GM18951 (cell line): ENCODE measurements at regions not wholly inside any gene's neighbourhood (a gene's known extent, or its start where the extent isn't known, plus 50 kb on each side); places are given as distances from the start of the nearest gene placed in this dataset.

Source experiments
- POLR2A ChIP-seq: IDR thresholded peaks from 4 replicates; pipeline ENCODE4 v1.6.1; 2011; ENCODE audit warnings: mild to moderate bottlenecking; ENCODE audit not compliant: insufficient read length, insufficient read depth; ENCODE audit errors: extremely low read depth
- in situ Hi-C: fragments of 300-500 bp; cut with MboI; formaldehyde crosslinking; loops from one replicate; pipeline ENCODE4 v1.12.0; 2022; ENCODE audit warnings: low sequenced_read_pairs, mixed read lengths, inconsistent platforms; ENCODE audit not compliant: unreplicated experiment

DNA sequence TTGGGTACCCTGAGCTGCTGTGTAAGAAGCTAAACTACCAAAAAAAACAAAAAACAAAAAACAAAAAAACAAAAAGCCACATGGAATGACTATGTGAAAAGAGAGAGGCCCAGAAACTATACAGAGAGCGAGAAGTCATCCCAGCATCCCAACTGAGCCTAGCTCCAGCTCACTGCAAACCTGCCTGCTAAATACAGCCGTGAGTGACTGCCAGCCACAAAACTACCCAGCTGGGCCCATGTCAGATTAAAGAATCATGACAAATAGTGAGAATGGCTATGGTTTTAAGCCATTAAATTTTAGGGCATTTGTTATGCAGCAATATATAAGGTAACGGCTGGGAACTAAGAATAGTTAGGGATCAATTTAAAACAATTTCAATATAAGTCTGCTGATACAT lies 335.1 kb upstream of the PDE4D start:
- no peak for TF ChIP-seq POLR2A
- in situ Hi-C loops, result no loop called here

DNA sequence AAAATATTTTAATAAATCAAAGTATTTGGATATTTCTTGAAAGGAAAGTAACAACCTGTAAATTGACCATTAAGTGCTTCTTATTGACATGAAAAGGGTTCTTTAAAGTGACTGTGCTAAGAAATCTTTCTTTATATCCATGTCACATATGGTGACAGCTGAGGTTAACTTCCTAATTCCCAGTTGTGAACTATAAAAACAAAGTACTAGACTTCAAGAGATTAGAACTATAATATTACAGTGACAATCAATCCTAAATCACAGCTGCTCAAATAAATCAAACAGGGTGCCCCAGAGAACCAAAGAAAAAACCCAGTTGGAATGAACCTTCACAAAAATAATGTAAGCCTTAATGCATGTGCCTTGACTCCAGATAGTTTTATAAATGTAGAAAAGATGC lies 332.6 kb upstream of the PDE4D start:
- TF ChIP-seq POLR2A, result no peak
- in situ Hi-C loops, result no loop called here

GRCh38 chr5:60223342-60223741 lies 329.8 kb upstream of the PDE4D start:
- in situ Hi-C loops, result no loop called here
- TF ChIP-seq POLR2A, result no peak

GRCh38 chr5:60219921-60220320 lies 326.4 kb upstream of the PDE4D start:
- no peak for TF ChIP-seq POLR2A
- in situ Hi-C loops, result no loop called here

DNA sequence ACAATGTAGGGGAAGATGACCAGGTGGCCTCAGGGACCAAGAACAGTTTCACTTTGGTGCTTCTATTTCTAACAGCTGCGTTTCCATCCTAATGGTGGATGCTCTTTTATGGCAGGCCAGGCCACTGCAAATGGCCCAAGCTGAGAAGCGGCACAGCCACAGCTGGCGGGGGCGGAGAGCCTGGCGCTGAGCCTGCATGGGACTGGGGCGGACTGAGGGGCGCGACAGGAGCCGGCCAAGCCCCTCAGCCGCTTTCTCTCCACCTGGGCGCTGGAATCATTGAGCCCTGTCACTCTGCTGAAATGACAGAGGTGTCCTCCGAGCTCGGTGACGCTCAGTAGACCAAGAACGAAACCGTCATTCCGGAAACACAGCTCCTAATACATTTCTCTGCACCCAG lies 317.3 kb upstream of the PDE4D start:
- in situ Hi-C loops, result no loop called here

GRCh38 chr5:60209146-60209840 lies 315.8 kb upstream of the PDE4D start:
- no peak for TF ChIP-seq POLR2A
- in situ Hi-C loops, result no loop called here

More for the DNA sequence above, 317.3 kb upstream of the PDE4D start:
- no peak for TF ChIP-seq POLR2A

DNA sequence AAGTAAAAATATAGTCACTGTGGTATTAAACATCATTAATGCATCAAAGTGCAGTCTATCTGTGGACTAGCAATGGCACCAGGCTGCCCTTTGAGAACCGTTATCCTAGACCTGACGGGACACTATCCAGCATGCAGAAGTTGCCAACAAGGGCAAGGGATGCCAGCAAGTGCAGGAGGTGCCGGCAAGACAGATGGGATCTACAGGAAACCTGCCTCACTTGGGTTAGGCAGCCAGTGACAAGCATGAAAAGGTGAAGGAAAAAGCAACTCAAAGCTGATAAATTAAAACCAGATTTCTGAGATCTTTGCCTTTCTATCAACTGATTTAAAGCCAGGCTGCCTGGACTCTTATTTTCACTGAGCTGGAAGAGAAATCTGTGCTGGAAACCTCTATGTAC lies 315.2 kb upstream of the PDE4D start:
- in situ Hi-C loops, result no loop called here
- no peak for TF ChIP-seq POLR2A

DNA sequence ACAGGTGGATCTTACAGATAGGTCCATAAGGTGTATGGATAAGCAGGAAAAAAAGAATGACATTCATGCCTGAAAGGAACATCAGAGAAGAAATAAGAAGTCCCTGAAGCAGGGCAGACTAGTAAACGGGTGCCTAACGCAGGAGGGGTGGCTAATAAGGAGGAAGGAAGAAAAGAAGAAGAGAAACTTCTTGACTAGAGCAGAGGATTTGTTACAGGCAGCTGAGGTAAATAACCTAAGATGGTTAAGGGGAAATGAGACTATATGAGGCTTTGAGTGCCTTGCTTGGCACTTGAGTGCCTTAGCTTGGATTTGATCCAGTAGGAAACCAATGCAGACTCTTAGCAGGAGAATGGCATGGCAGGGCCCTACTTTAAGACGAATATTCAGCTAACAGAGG lies 313.5 kb upstream of the PDE4D start:
- in situ Hi-C loops, result no loop called here
- TF ChIP-seq POLR2A, result no peak

DNA sequence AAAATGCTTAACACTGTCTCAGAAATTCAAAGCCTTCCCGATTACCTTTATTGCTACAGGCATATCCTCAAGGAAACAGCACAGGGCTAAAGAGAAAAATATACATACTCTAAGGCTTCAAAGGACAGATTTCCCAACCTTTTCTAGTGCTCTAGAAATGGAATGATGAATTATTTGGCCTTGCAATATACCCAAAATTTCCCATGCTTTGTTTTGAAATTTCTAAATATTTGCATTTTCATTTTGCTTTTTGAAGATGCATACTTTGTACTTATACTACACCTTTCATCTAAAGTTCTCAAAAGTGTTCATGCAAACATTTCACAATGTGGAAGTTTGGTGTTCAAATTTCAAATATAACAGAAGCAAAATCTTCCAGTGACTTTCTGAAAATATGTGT lies 312.7 kb upstream of the PDE4D start:
- in situ Hi-C loops, result no loop called here

GRCh38 chr5:60205071-60205470 lies 311.5 kb upstream of the PDE4D start:
- in situ Hi-C loops, result no loop called here
- TF ChIP-seq POLR2A, result no peak

More for the DNA sequence above, 312.7 kb upstream of the PDE4D start:
- no peak for TF ChIP-seq POLR2A

DNA sequence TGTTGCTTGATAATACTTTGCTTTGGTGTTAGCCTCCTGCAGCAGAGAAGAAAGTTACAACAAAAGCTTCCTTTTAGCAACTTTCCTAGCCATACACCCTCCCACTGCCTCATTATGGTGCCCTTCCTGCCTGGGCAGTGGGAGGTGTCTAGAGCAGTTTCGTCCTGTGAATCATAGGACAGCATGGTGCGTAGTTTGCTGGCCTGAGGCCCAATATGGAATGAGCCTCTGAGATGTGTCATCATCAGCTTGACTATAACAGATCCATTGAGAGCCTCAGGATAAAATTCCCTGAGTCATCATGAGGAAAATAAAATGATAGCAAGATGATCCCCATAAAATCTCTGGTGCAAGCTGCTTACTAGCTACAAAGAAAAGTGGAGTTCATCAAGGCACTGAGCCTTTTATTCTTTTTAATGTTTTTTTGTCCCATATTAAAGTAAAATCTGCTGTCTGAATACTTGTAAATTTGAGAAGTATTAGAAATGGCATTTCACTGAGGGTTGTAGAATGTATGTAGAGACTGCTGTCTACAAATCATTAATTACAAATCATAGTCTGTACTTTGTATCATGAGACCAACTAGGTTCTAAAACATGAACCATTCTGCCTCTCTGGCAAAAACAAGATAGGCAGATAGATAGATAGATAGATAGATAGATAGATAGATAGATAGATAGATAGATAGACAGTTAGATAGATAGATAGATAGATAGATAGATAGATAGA lies 303.0 kb upstream of the PDE4D start:
- in situ Hi-C loops, result no loop called here

GRCh38 chr5:60195551-60195950 lies 302.0 kb upstream of the PDE4D start:
- in situ Hi-C loops, result no loop called here
- TF ChIP-seq POLR2A, result no peak

More for the DNA sequence above, 303.0 kb upstream of the PDE4D start:
- TF ChIP-seq POLR2A, result no peak

- TF ChIP-seq POLR2A, result no peak
- in situ Hi-C loops, result no loop called here
Measured at GRCh38 chr5:60195083-60195482, 301.6 kb upstream of the PDE4D start.
